ENCODE measurements at regions not wholly inside any gene's neighbourhood (a gene's known extent, or its start where the extent isn't known, plus 50 kb on each side); places are given as distances from the start of the nearest gene placed in this dataset.

- WGBS (ENCODE audit: extremely low coverage, insufficient read length, low lambda C conversion rate): no CpG with 5 or more reads among the region's 3 CpGs
- no peak for DNase-seq
- H3K9me3 Mint-ChIP-seq: no peaks in the 10 kb centered on the region; a peak in 1 of 5 replicates
Observed at GRCh38 chr16:64846966-64847365, 274.9 kb downstream of the CDH11 start.

More at GRCh38 chr16:64846966-64847365, 274.9 kb downstream of the CDH11 start:
- no peak overlapping the region for H2BK15ac ChIP-seq (ENCODE audit: low read depth, low read length)
- TF ChIP-seq, protein P1, sequence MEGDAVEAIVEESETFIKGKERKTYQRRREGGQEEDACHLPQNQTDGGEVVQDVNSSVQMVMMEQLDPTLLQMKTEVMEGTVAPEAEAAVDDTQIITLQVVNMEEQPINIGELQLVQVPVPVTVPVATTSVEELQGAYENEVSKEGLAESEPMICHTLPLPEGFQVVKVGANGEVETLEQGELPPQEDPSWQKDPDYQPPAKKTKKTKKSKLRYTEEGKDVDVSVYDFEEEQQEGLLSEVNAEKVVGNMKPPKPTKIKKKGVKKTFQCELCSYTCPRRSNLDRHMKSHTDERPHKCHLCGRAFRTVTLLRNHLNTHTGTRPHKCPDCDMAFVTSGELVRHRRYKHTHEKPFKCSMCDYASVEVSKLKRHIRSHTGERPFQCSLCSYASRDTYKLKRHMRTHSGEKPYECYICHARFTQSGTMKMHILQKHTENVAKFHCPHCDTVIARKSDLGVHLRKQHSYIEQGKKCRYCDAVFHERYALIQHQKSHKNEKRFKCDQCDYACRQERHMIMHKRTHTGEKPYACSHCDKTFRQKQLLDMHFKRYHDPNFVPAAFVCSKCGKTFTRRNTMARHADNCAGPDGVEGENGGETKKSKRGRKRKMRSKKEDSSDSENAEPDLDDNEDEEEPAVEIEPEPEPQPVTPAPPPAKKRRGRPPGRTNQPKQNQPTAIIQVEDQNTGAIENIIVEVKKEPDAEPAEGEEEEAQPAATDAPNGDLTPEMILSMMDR (conservative IDR thresholded peaks at IDR 0.05): no peak
- no peak overlapping the region for H3K23ac ChIP-seq (ENCODE audit: insufficient read length, low read depth, low read length)
- H3K56ac ChIP-seq (ENCODE audit: insufficient read length, low read depth, low read length): no peak overlapping the region
- no peak overlapping the region for H3K4me3 Mint-ChIP-seq
- no peak overlapping the region for H3K4me2 ChIP-seq (ENCODE audit: insufficient read depth, insufficient read length, low read length)
- no peak overlapping the region for H2AFZ ChIP-seq (ENCODE audit: low read length)
- H3K9ac ChIP-seq (ENCODE audit: extremely low read depth, insufficient read length, low read length): no peak overlapping the region
- H3K27ac ChIP-seq (ENCODE audit: insufficient read length, low read depth, low read length): no peak overlapping the region
- H3K27me3 Mint-ChIP-seq (ENCODE audit: low read depth): peaks cover 3% of the 10 kb centered on the region; the same call in 1 of the 2 replicates
- H2BK5ac ChIP-seq (ENCODE audit: insufficient read length, low read length): no peak overlapping the region
- no peak overlapping the region for H4K8ac ChIP-seq (replicated peaks; ENCODE audit: insufficient read length, low read depth, low read length)
- H4K5ac ChIP-seq (ENCODE audit: insufficient read length, low read depth, low read length): no peak overlapping the region
- H4K91ac ChIP-seq (ENCODE audit: insufficient read length, low read depth, low read length): no peak overlapping the region
- H3K36me3 Mint-ChIP-seq (ENCODE audit: insufficient read depth in 1 of 3, low read depth in 3 of 3): no peaks in the 10 kb centered on the region
- H3K4me1 Mint-ChIP-seq: no peaks in the 10 kb centered on the region
- H3K14ac ChIP-seq (ENCODE audit: insufficient read depth, low read length): no peak overlapping the region
- no peak overlapping the region for H3T11ph ChIP-seq (ENCODE audit: low read length)
- H3K79me2 ChIP-seq (ENCODE audit: insufficient read depth, low read length): no peaks in the 10 kb centered on the region
- no peaks in the 10 kb centered on the region for H3K4me1 ChIP-seq (ENCODE audit: insufficient read depth, low read length)
- H3K4ac ChIP-seq (ENCODE audit: low read depth, low read length): no peak overlapping the region
- H2AK5ac ChIP-seq (ENCODE audit: insufficient read length, low read length): no peak overlapping the region
- H3K9me3 ChIP-seq (ENCODE audit: control insufficient read depth, low read depth, low read length): no peaks in the 10 kb centered on the region
- H3K18ac ChIP-seq (ENCODE audit: insufficient read length, low read depth, low read length): no peak overlapping the region
- H2BK120ac ChIP-seq (ENCODE audit: low read depth, low read length, poor library complexity, severe bottlenecking): no peak overlapping the region
- H3K27me3 ChIP-seq (ENCODE audit: insufficient read depth, low read length): no peaks in the 10 kb centered on the region
- H3K79me1 ChIP-seq (ENCODE audit: insufficient read depth, low read depth, low read length, poor library complexity, severe bottlenecking): no peaks in the 10 kb centered on the region
- no peak overlapping the region for H3K27ac Mint-ChIP-seq
- H3K23me2 ChIP-seq (ENCODE audit: insufficient read length, low read depth, low read length, poor library complexity, severe bottlenecking): no peaks in the 10 kb centered on the region
- no peaks in the 10 kb centered on the region for H4K20me1 ChIP-seq (ENCODE audit: control insufficient read depth, insufficient read depth, insufficient read length)
- H2BK20ac ChIP-seq (ENCODE audit: low read depth, low read length, poor library complexity, severe bottlenecking): no peak overlapping the region
- H2BK12ac ChIP-seq (ENCODE audit: insufficient read length, low read depth, low read length): no peak overlapping the region

Measured in H9 (cell line).